Breast epithelium (tissue), 3 donors: ENCODE measurements at regions not wholly inside any gene's neighbourhood (a gene's known extent, or its start where the extent isn't known, plus 50 kb on each side); places are given as distances from the start of the nearest gene placed in this dataset.

ENCODE experiments used
- CTCF ChIP-seq, 3 donors: fragments of 450-650 bp; IDR thresholded peaks; one replicate each; pipeline ENCODE4 v1.5.1; 2016 to 2017; ENCODE audit warnings: antibody characterized with exemption in 3 of 3, mild to moderate bottlenecking in 3 of 3, moderate library complexity in 3 of 3
- POLR2A ChIP-seq: fragments of 450-650 bp; IDR thresholded peaks from one replicate; pipeline ENCODE4 v1.6.1; 2016; ENCODE audit warnings: antibody characterized with exemption, mild to moderate bottlenecking, moderate library complexity
- POLR2AphosphoS5 ChIP-seq, 3 donors: sonication (generic); formaldehyde crosslinking; IDR thresholded peaks; one replicate each; pipeline ENCODE4 v1.6.1; 2017; ENCODE audit warnings: antibody characterized with exemption in 3 of 3

GRCh38 chr13:83019986-83020385 is 862.3 kb downstream of the SLITRK1 start:
- TF ChIP-seq POLR2AphosphoS5 (IDR thresholded peaks at IDR 0.05): no peak
- TF ChIP-seq CTCF (IDR thresholded peaks at IDR 0.05): no peak
- TF ChIP-seq POLR2A: no peak
